Mesenteric fat pad (tissue), 1 donor: ENCODE measurements at regions not wholly inside any gene's neighbourhood (a gene's known extent, or its start where the extent isn't known, plus 50 kb on each side); places are given as distances from the start of the nearest gene placed in this dataset.
A peak's percentile ranks its signal among the peaks of the same experiment; 100 is the strongest.

Experiments used
- DNase-seq: peaks from one replicate; pipeline ENCODE4 v3.0.0-alpha.2; 2020; ENCODE audit warnings: low spot score
- donor health status: DM: yes; HTN: yes; CAD: no.

GRCh38 chr22:49588739-49589138 lies 238.9 kb downstream of the BRD1 start:
- peak; percentile 80 for DNase-seq

- DNase-seq, result peak; percentile 49
These were observed 239.7 kb downstream of the BRD1 start for GRCh38 chr22:49587987-49588386.

GRCh38 chr22:49587421-49587820 lies 240.3 kb downstream of the BRD1 start:
- DNase-seq, result peak; percentile 74

- peak; percentile 68 for DNase-seq
These were observed 240.8 kb downstream of the BRD1 start for GRCh38 chr22:49586873-49587272.

GRCh38 chr22:49586244-49586748 lies 241.4 kb downstream of the BRD1 start:
- peak; percentile 84 for DNase-seq

GRCh38 chr22:49585461-49586243 lies 242.0 kb downstream of the BRD1 start:
- peak; percentile 80 for DNase-seq

GRCh38 chr22:49583886-49584505 lies 243.7 kb downstream of the BRD1 start:
- DNase-seq, result peak; percentile 43

GRCh38 chr22:49583341-49583740 lies 244.3 kb downstream of the BRD1 start:
- peak; percentile 88 for DNase-seq

- peak; percentile 65 for DNase-seq
These were observed 245.0 kb downstream of the BRD1 start for GRCh38 chr22:49582678-49583077.

- DNase-seq, result no peak
These were observed 245.5 kb downstream of the BRD1 start for GRCh38 chr22:49582181-49582580.

- no peak for DNase-seq
These were observed 247.6 kb downstream of the BRD1 start for GRCh38 chr22:49580024-49580423.

GRCh38 chr22:49577168-49578060 lies 250.3 kb downstream of the BRD1 start:
- peak; percentile 55 for DNase-seq

- peak; percentile 84 for DNase-seq
These were observed 251.2 kb downstream of the BRD1 start for GRCh38 chr22:49576241-49577141.

GRCh38 chr22:49575703-49576081 lies 252.0 kb downstream of the BRD1 start:
- peak; percentile 86 for DNase-seq

GRCh38 chr22:49574881-49575702 lies 252.6 kb downstream of the BRD1 start:
- peak; percentile 87 for DNase-seq

GRCh38 chr22:49574205-49574880 lies 253.3 kb downstream of the BRD1 start:
- peak; percentile 75 for DNase-seq

- peak; percentile 59 for DNase-seq
These were observed 254.4 kb downstream of the BRD1 start for GRCh38 chr22:49573109-49573765.

- peak; percentile 59 for DNase-seq
These were observed 256.3 kb downstream of the BRD1 start for GRCh38 chr22:49571326-49571725.
